Suprapubic skin (tissue), 4 donors: ENCODE measurements at regions not wholly inside any gene's neighbourhood (a gene's known extent, or its start where the extent isn't known, plus 50 kb on each side); places are given as distances from the start of the nearest gene placed in this dataset.
A peak's percentile ranks its signal among the peaks of the same experiment; 100 is the strongest.

ENCODE experiments used
- DNase-seq, 2 donors: peaks; one replicate each; pipeline ENCODE4 v3.0.0-alpha.2; 2019; ENCODE audit warnings: low spot score in 2 of 2
- H3K27ac ChIP-seq: fragments of 200-600 bp; sonication (generic); one replicate; pipeline ENCODE4 v1.5.1; 2019
- H3K27me3 ChIP-seq: fragments of 200-600 bp; sonication (generic); one replicate; pipeline ENCODE4 v1.5.1; 2019
- H3K36me3 ChIP-seq: fragments of 200-600 bp; sonication (generic); one replicate; pipeline ENCODE4 v1.5.1; 2019
- H3K4me1 ChIP-seq: fragments of 200-600 bp; sonication (generic); one replicate; pipeline ENCODE4 v1.5.1; 2019
- H3K4me3 ChIP-seq: fragments of 200-600 bp; sonication (generic); one replicate; pipeline ENCODE4 v1.5.1; 2019; ENCODE audit warnings: mild to moderate bottlenecking
- H3K9me3 ChIP-seq: fragments of 200-600 bp; sonication (generic); one replicate; pipeline ENCODE4 v1.5.1; 2019
- EP300 ChIP-seq: sonication (generic); formaldehyde crosslinking; IDR thresholded peaks from one replicate; pipeline ENCODE4 v1.6.1; 2017; ENCODE audit warnings: antibody characterized with exemption
- POLR2A ChIP-seq, 2 donors: fragments of 450-650 bp; IDR thresholded peaks; one replicate each; pipeline ENCODE4 v1.6.1; 2017; ENCODE audit warnings: antibody characterized with exemption in 2 of 2, mild to moderate bottlenecking in 2 of 2, moderate library complexity in 2 of 2
- POLR2AphosphoS5 ChIP-seq, 3 donors: sonication (generic); formaldehyde crosslinking; IDR thresholded peaks; one replicate each; pipeline ENCODE4 v1.6.1; 2017; ENCODE audit warnings: antibody characterized with exemption in 3 of 3
- WGBS: methylation state at CpG from one replicate; pipeline ENCODE4 v1.1.5; 2018; 5-methylcytosine and 5-hydroxymethylcytosine counted together
- TF ChIP-seq, protein P1 (sequence below), 2 donors: fragments of 200-600 bp in 1 of 2; fragments of 450-650 bp in 1 of 2; sonication (generic) in 1 of 2; IDR thresholded peaks; one replicate each; pipeline ENCODE4 v1.5.1; 2016 to 2019; ENCODE audit warnings: antibody characterized with exemption in 2 of 2, mild to moderate bottlenecking in 1 of 2, moderate library complexity in 1 of 2

DNA sequence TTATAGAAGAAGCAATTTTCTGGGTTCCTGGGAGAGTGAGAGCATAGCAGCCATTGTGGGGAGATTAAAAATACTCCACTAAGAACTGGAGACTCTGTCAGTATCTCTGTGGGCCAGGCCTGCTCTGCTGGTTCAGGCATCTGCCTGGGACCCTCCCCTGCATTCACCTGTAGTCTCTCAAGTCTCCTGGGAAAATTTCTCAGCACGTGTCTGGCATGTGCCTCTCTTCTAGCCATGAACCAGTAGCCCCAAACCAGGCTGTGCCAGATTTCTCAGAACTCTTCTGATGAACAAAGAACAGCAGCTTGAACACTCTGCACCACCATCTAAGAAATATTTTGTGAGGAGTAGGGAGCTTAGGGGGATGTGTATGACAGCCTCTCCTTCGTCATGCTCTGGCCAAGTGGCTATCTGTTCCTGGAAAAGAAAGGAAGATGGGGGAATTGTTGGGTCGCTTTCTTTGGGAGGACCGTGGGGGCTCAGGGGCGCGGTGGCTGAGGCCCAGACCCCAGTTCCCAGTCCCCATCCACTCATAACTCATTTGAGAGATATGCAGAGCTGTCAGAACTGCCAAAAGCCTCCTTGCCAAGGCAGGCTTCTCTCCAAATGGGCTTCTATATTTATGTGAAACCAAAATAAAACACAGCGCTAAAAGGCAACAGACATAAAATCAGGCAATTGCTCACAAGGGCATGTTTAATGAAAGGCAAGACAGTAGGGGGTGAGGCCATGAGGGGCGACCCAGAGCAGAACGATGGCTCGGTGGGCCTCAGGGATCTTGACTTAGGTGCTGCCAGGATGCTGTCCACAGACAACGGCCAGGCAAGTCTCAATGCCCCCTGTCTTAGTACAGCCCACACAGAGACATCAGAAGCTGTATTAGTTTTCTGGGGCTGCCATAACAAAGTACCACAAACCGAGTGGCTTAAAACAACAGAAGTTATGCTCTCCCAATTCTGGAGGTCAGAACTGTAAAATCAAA lies 114.7 kb upstream of the TNP1 start:
- DNase-seq: no peak
- no peaks in the 10 kb centered on the region for H3K36me3 ChIP-seq
- TF ChIP-seq POLR2AphosphoS5 (IDR thresholded peaks at IDR 0.05) (peak in 1 of 3 donors; percentile 15), POLR2A (IDR thresholded peaks at IDR 0.05) (no peak)
- 66% methylated on average over 12 of the region's 12 CpGs for WGBS
- peak overlapping the region; percentile 31 for H3K27ac ChIP-seq
- H3K4me1 ChIP-seq: peaks cover 5% of the 10 kb centered on the region
- H3K27me3 ChIP-seq: no peaks in the 10 kb centered on the region
- no peak overlapping the region for H3K4me3 ChIP-seq
- no peaks in the 10 kb centered on the region for H3K9me3 ChIP-seq

DNA sequence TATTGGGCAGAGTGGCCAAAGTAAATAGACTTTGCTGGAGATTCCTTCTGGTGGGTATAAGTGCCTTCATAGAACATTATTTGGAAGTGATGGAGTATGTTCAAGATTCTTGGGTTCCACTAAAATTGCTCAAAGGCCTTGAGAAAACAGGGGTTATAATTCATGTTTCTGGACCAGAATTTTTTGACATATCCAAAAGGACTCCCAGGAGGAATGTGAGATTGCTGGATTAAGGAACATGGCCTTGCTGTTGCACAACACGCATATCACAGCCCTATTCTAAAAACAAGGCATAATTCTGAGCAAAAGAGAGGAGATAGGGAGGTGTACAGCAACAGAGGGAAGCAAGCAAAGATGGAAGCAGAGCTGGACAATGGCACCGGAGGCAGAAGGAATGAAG lies 111.7 kb upstream of the TNP1 start:
- H3K4me1 ChIP-seq: peaks cover 5% of the 10 kb centered on the region
- no peaks in the 10 kb centered on the region for H3K9me3 ChIP-seq
- no peak overlapping the region for H3K27ac ChIP-seq
- DNase-seq: no peak
- H3K36me3 ChIP-seq: no peaks in the 10 kb centered on the region
- H3K4me3 ChIP-seq: no peak overlapping the region
- no peaks in the 10 kb centered on the region for H3K27me3 ChIP-seq
- WGBS: 79% methylated on average over 2 of the region's 2 CpGs
- peak in 2 of 3 donors; percentile 55 to 79 for TF ChIP-seq POLR2AphosphoS5 (IDR thresholded peaks at IDR 0.05)
- TF ChIP-seq EP300: no peak
- no peak for TF ChIP-seq POLR2A (IDR thresholded peaks at IDR 0.05)
- TF ChIP-seq, protein P1, sequence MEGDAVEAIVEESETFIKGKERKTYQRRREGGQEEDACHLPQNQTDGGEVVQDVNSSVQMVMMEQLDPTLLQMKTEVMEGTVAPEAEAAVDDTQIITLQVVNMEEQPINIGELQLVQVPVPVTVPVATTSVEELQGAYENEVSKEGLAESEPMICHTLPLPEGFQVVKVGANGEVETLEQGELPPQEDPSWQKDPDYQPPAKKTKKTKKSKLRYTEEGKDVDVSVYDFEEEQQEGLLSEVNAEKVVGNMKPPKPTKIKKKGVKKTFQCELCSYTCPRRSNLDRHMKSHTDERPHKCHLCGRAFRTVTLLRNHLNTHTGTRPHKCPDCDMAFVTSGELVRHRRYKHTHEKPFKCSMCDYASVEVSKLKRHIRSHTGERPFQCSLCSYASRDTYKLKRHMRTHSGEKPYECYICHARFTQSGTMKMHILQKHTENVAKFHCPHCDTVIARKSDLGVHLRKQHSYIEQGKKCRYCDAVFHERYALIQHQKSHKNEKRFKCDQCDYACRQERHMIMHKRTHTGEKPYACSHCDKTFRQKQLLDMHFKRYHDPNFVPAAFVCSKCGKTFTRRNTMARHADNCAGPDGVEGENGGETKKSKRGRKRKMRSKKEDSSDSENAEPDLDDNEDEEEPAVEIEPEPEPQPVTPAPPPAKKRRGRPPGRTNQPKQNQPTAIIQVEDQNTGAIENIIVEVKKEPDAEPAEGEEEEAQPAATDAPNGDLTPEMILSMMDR (IDR thresholded peaks at IDR 0.05): no peak

DNA sequence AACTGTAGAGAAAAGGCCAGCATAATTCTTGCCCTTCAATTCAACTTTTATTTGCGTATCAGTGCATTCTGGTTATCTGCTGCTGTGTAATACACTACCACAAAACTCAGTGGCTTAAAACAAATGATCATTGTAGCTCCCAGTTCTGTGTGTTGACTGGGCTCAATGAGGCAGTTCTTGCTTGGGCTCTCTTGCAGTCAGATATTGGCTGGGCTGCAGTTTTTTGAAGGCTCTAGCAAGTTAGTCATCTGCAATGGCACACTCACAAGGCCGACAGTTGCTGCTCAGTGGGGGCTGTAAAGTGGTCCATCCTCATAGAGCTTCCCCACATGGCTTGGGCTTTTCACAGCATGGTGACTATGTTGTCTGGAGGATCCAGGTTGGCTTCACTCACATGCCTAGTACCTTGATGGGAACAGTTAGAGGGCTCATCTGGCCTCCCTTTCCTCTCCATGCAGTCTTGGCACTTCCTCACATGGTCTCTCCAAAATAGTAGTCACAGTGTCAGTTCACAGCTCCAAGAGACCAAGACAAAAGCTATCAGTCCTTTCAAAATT lies 110.6 kb upstream of the TNP1 start:
- TF ChIP-seq POLR2AphosphoS5 (IDR thresholded peaks at IDR 0.05) (no peak), EP300 (no peak), POLR2A (IDR thresholded peaks at IDR 0.05) (no peak)
- TF ChIP-seq, protein P1 (IDR thresholded peaks at IDR 0.05): no peak
- WGBS: 80% methylated on average over 2 of the region's 2 CpGs
- no peak overlapping the region for H3K4me3 ChIP-seq
- H3K27ac ChIP-seq: no peak overlapping the region
- peaks cover 5% of the 10 kb centered on the region for H3K4me1 ChIP-seq
- H3K36me3 ChIP-seq: no peaks in the 10 kb centered on the region
- DNase-seq: no peak
- H3K9me3 ChIP-seq: no peaks in the 10 kb centered on the region
- H3K27me3 ChIP-seq: no peaks in the 10 kb centered on the region

DNA sequence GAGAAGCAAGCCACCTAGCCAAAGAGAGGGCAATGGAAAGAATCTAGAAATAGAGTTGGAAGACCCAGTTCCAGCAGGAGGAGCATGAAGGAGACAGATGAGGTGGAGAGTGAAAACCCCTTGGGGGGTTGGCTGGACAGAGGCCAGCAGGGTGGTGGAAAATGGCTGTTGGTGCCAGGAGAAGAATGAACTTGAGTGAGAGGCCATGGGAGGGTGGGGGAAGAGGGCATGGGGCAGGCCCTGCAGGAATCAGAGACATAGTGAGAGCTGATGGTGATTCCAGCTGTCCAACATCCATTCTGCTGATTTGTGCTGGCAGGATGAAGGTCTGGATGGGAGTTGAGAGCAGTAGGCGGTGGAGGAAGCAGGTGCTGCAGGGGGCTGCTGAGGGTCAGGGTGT lies 108.0 kb upstream of the TNP1 start:
- Histone ChIP-seq H3K4me3 (no peak overlapping the region), H3K4me1 (peaks cover 5% of the 10 kb centered on the region), H3K27ac (no peak overlapping the region), H3K36me3 (no peaks in the 10 kb centered on the region), H3K9me3 (no peaks in the 10 kb centered on the region), H3K27me3 (no peaks in the 10 kb centered on the region)
- no peak for DNase-seq
- 84% methylated on average over 1 of the region's 1 CpG for WGBS
- TF ChIP-seq EP300: no peak
- TF ChIP-seq POLR2A (IDR thresholded peaks at IDR 0.05): no peak
- TF ChIP-seq, protein P1 (IDR thresholded peaks at IDR 0.05): no peak
- no peak for TF ChIP-seq POLR2AphosphoS5 (IDR thresholded peaks at IDR 0.05)

DNA sequence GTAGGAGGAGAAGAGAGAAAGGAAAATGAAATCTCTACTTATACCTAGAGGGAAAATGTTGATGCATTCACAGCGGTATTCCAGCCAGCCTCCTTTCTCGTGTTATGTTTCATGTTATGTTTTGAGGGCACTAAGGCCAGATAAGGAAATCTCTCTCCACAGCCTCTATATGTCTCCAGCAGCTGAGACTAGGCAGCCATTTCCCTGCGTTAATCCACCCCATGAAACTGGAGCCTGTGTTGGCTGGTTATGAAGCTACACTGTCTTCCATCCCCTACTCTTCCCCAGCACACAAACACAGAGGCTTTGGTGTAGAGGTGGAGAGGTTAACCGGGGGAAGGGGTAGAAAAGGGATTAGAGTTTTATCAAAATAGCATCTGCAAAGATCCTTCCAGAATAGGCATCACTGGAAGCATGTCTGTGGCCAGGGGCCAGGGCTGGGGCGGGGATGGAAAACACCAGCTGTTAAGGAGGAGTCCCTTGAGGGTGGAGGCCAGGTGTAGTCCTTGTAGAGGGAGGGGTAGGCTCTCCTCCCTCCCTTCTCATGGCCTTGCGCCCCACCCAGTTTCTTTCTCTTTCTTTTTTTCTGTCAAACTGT lies 100.9 kb upstream of the TNP1 start:
- TF ChIP-seq POLR2A (IDR thresholded peaks at IDR 0.05): no peak
- TF ChIP-seq EP300: no peak
- TF ChIP-seq, protein P1 (IDR thresholded peaks at IDR 0.05): no peak

More for the DNA sequence above, 100.9 kb upstream of the TNP1 start:
- Histone ChIP-seq H3K4me1 (no peaks in the 10 kb centered on the region), H3K27me3 (no peaks in the 10 kb centered on the region), H3K27ac (no peak overlapping the region), H3K4me3 (no peak overlapping the region), H3K9me3 (no peaks in the 10 kb centered on the region), H3K36me3 (no peaks in the 10 kb centered on the region)
- DNase-seq: no peak
- WGBS: 65% methylated on average over 6 of the region's 6 CpGs
